ENCODE measurements at regions not wholly inside any gene's neighbourhood (a gene's known extent, or its start where the extent isn't known, plus 50 kb on each side); places are given as distances from the start of the nearest gene placed in this dataset.

DNA sequence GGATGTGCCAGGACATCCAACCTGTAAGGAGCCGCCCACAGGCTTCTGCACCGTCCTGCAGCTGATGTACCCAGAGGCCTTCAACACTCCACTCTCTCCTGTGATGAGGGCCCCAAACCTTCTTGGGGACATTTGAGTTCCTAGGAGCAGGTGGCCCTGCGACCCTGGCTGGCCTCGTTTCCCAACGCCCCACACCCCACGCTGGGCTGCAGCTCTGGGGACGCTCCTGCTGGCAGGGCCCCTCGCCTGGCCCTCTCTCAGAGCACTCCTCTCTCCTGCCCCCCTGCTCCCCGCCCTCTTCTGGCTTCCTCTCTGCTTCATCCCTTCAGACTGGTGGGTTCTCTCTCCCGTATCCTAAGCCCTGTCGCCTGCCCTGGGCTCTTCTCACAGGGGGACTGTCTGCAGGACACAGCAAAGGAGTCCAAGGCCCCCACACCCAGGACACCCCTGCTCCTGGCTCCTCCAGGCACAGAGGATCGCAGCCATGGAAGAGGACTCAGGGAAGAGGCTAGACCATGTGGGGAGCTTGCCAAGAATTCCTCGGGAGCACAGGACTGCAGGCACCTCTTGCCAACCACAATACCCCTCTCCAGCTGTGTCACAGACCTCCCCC is 541.4 kb downstream of the TCERG1L start:
- WGBS, 3 donors: 63 to 78% (median 73%) methylated on average over 12 to 13 of the region's 13 CpGs
- no peak for DNase-seq
- no peaks in the 10 kb centered on the region for H3K27me3 ChIP-seq
- TF ChIP-seq, protein P1, sequence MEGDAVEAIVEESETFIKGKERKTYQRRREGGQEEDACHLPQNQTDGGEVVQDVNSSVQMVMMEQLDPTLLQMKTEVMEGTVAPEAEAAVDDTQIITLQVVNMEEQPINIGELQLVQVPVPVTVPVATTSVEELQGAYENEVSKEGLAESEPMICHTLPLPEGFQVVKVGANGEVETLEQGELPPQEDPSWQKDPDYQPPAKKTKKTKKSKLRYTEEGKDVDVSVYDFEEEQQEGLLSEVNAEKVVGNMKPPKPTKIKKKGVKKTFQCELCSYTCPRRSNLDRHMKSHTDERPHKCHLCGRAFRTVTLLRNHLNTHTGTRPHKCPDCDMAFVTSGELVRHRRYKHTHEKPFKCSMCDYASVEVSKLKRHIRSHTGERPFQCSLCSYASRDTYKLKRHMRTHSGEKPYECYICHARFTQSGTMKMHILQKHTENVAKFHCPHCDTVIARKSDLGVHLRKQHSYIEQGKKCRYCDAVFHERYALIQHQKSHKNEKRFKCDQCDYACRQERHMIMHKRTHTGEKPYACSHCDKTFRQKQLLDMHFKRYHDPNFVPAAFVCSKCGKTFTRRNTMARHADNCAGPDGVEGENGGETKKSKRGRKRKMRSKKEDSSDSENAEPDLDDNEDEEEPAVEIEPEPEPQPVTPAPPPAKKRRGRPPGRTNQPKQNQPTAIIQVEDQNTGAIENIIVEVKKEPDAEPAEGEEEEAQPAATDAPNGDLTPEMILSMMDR (IDR thresholded peaks at IDR 0.05): no peak
- no peak for TF ChIP-seq POLR2A (IDR thresholded peaks at IDR 0.05)
- TF ChIP-seq EP300 (IDR thresholded peaks at IDR 0.05): no peak
- no peaks in the 10 kb centered on the region for H3K4me1 ChIP-seq (ENCODE audit: insufficient read depth)
- H3K36me3 ChIP-seq: no peaks in the 10 kb centered on the region
- H3K27ac ChIP-seq: no peak overlapping the region
- no peak overlapping the region for H3K4me3 ChIP-seq
- no peaks in the 10 kb centered on the region for H3K9me3 ChIP-seq
- intact Hi-C loops (cut with DNase I): no loop called here

DNA sequence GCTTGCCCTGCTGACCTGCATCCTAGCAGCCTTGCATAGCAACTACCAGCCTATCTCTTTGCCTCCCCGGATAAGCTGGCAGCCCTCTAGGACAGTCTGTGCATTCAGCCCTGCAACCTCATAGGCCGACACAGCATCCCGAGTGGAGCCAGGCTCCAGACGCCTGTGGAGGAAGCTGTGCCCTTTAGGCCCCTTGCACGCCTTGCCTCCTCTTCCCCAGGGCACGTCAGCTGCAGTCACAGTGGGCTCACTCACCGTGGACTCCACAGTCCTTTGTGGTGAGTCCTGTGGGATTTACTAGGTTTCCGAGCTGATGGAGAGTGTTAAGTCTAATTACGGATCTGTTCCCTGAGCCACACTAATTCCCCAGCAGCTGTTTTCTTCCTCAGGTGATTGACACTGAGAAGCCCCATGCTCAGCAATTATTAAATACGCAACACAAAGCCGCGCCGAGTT is 540.0 kb downstream of the TCERG1L start:
- Histone ChIP-seq H3K36me3 (no peaks in the 10 kb centered on the region), H3K4me3 (no peak overlapping the region), H3K9me3 (no peaks in the 10 kb centered on the region), H3K4me1 (ENCODE audit: insufficient read depth) (no peaks in the 10 kb centered on the region), H3K27me3 (no peaks in the 10 kb centered on the region), H3K27ac (no peak overlapping the region)
- TF ChIP-seq EP300 (IDR thresholded peaks at IDR 0.05) (no peak), POLR2A (IDR thresholded peaks at IDR 0.05) (no peak)
- TF ChIP-seq, protein P1 (IDR thresholded peaks at IDR 0.05): no peak
- intact Hi-C loops (cut with DNase I): no loop called here
- DNase-seq: no peak
- 46 to 54% (median 49%) methylated on average over 13 of the region's 13 CpGs for WGBS, 3 donors

DNA sequence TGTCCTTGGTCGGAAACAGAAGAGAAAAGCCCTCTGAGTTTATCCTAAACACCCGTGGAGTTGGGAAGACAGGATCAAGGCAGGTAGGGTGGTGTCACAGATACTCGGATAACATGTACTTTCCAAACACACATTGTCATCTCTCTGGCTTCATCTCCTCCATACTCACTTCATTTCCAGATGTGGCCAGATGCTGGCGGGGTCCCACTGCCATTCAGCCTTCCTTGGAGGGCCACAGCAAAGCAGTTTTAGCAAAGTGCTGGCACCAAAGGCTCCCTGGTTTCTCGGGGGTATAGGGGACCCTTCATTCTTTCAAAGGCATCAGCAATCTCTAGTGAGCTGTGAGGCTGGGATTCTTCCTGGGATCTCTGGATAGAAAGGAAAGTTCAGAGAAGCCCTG is 539.5 kb downstream of the TCERG1L start:
- H3K27ac ChIP-seq: no peak overlapping the region
- TF ChIP-seq POLR2A (IDR thresholded peaks at IDR 0.05) (no peak), EP300 (IDR thresholded peaks at IDR 0.05) (no peak)
- H3K4me3 ChIP-seq: no peak overlapping the region
- WGBS, 3 donors: 63 to 68% (median 68%) methylated on average over 5 of the region's 5 CpGs
- no peak for DNase-seq
- no peaks in the 10 kb centered on the region for H3K9me3 ChIP-seq
- H3K36me3 ChIP-seq: no peaks in the 10 kb centered on the region
- intact Hi-C loops (cut with DNase I): no loop called here
- no peaks in the 10 kb centered on the region for H3K4me1 ChIP-seq (ENCODE audit: insufficient read depth)
- no peaks in the 10 kb centered on the region for H3K27me3 ChIP-seq

DNA sequence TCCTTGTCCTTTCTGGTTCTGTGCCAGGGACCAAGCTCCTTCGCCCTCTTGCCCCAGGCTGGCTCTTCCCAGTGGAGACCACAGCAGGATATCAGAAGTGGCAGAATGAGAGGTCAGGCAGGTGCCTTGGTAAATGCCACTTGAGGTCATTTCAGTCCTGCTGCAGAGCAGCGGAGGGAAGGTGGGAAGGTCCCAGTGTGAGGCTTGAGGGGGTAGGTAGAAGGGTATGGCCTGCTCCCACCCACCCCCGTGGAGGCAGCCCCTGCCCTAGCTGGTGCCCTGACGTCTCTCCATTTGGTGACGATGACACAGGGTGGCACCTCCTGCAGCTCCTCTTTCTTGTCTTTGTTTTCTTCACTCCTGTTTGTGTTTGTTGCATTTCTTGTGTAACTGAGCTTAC is 538.8 kb downstream of the TCERG1L start:
- H3K27ac ChIP-seq: no peak overlapping the region

DNA sequence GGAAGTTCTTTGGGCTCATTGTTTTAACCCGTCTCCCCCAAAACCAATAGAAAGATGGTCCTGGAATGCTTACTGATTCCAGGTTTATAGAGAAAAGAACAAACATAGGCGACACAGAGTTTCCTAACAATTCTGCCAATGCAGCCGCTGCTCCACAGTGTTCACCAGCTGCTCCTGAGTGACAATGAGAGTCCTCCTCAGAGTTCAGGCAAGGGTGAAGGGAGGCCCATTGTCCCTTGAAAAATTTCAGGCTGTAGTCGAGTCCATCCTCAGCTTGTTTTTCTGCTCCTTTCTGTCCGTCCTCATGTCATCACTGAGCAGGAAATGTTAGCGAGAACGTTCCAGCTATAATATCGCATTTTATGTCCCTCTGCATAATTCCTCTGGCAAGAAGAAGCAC is 537.6 kb downstream of the TCERG1L start:
- DNase-seq: no peak
- intact Hi-C loops (cut with DNase I): no loop called here
- H3K27me3 ChIP-seq: no peaks in the 10 kb centered on the region
- H3K4me1 ChIP-seq (ENCODE audit: insufficient read depth): no peaks in the 10 kb centered on the region
- TF ChIP-seq, protein P1 (IDR thresholded peaks at IDR 0.05): no peak
- TF ChIP-seq POLR2A (IDR thresholded peaks at IDR 0.05) (no peak), EP300 (IDR thresholded peaks at IDR 0.05) (no peak)
- no peaks in the 10 kb centered on the region for H3K9me3 ChIP-seq
- no peaks in the 10 kb centered on the region for H3K36me3 ChIP-seq
- no peak overlapping the region for H3K4me3 ChIP-seq
- 63 to 66% (median 64%) methylated on average over 8 of the region's 8 CpGs for WGBS, 3 donors
- H3K27ac ChIP-seq: no peak overlapping the region

More for the DNA sequence above, 538.8 kb downstream of the TCERG1L start:
- H3K4me3 ChIP-seq: no peak overlapping the region
- no peaks in the 10 kb centered on the region for H3K27me3 ChIP-seq
- WGBS, 3 donors: 74 to 83% (median 80%) methylated on average over 5 of the region's 5 CpGs
- no peaks in the 10 kb centered on the region for H3K9me3 ChIP-seq
- H3K4me1 ChIP-seq (ENCODE audit: insufficient read depth): no peaks in the 10 kb centered on the region
- intact Hi-C loops (cut with DNase I): no loop called here
- no peaks in the 10 kb centered on the region for H3K36me3 ChIP-seq
- no peak for DNase-seq
- TF ChIP-seq EP300 (IDR thresholded peaks at IDR 0.05) (no peak), POLR2A (IDR thresholded peaks at IDR 0.05) (no peak)
- TF ChIP-seq, protein P1 (IDR thresholded peaks at IDR 0.05): no peak

Data from ovary (tissue), 7 donors.